HL-60 (cell line): ENCODE measurements at regions not wholly inside any gene's neighbourhood (a gene's known extent, or its start where the extent isn't known, plus 50 kb on each side); places are given as distances from the start of the nearest gene placed in this dataset.
"Not testable (repeated sequence)": the region's sequence is repeated elsewhere in the genome, so short reads cannot be mapped to it uniquely, and the experiment has no call there.

Experiments used
- DNase-seq, 2 experiments: peaks; one replicate each; pipeline ENCODE4 v3.0.0-alpha.2; 2010 to 2020; ENCODE audit warnings: low read depth in 1 of 2, low spot score in 1 of 2
- H3K27ac ChIP-seq: fragments of 250-450 bp; sonication (Bioruptor Pico); replicated peaks from 2 replicates; pipeline ENCODE4 v1.5.1; 2020; ENCODE audit warnings: mild to moderate bottlenecking, moderate library complexity
- H3K27me3 ChIP-seq: fragments of 250-450 bp; sonication (Bioruptor Pico); 2 replicates; pipeline ENCODE4 v1.5.1; 2021; ENCODE audit warnings: mild to moderate bottlenecking, moderate library complexity; ENCODE audit not compliant: insufficient read depth, poor library complexity, severe bottlenecking
- H3K4me3 ChIP-seq: replicated peaks from 2 replicates; pipeline ENCODE4 v1.5.1; 2011; ENCODE audit warnings: mild to moderate bottlenecking, control low read depth, low read length; ENCODE audit not compliant: insufficient read depth

- H3K27me3 ChIP-seq, DNase-seq, H3K27ac ChIP-seq, H3K4me3 ChIP-seq: not testable (repeated sequence)
These were observed 69.5 kb downstream of the NPIPA7 start for GRCh38 chr16:16448423-16448822.

- not testable (repeated sequence) for H3K4me3 ChIP-seq, H3K27ac ChIP-seq, DNase-seq, H3K27me3 ChIP-seq
These were observed 70.8 kb downstream of the NPIPA7 start for GRCh38 chr16:16449712-16450237.

DNA sequence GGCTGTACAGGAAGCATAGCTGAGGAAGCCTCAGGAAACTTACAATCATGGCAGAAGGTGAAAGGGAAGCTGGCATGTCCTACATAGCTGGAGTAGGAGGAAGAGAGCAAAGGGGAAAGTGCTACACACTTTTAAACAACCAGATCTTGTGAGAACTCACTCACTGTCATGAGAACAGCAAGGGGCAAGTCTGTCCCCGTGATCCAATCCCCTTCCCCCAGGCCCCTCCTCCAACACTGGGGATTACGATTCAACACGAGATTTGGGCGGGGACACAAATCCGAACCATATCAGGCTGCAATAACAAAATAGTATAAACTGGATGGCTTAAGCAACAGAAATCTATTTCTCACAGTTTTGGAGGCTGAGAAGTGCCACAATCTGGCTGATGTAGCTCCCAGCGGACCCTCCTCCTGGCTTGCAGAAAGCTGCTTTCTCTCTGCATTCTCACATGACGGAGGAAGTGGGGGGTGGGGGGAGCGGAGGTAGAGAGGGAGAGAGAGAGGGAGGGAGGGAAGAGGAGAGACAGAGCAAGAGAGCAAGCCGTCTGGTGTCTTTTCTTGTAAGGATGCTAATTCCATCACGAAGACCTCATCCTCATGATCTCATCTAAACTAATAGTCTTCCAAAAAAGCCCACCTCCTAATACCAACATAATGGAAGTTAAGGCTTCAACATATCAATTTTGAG is 72.9 kb downstream of the NPIPA7 start:
- not testable (repeated sequence) for H3K27ac ChIP-seq, H3K4me3 ChIP-seq, DNase-seq, H3K27me3 ChIP-seq

GRCh38 chr16:16458579-16458978 is 79.6 kb downstream of the NPIPA7 start:
- H3K27ac ChIP-seq, H3K4me3 ChIP-seq, H3K27me3 ChIP-seq, DNase-seq: not testable (repeated sequence)

DNA sequence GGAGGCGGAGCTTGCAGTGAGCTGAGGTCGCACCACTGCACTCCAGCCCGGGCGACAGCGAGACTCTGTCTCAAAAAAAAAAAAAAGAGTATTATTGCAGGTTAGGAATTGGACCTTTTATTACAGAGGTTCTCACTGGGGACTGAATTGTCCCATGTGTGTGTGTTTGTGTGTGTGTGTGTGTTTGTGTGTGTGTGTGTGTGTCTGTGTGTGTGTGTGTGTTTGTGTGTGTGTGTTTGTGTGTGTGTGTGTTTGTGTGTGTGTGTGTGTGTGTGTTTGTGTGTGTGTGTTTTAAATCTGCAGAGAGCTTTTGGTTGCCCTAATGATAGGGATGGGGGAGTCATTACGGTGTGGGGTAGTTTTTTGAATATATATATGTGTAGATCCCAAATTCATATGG is 84.9 kb downstream of the NPIPA7 start:
- not testable (repeated sequence) for H3K4me3 ChIP-seq, DNase-seq, H3K27ac ChIP-seq, H3K27me3 ChIP-seq

DNA sequence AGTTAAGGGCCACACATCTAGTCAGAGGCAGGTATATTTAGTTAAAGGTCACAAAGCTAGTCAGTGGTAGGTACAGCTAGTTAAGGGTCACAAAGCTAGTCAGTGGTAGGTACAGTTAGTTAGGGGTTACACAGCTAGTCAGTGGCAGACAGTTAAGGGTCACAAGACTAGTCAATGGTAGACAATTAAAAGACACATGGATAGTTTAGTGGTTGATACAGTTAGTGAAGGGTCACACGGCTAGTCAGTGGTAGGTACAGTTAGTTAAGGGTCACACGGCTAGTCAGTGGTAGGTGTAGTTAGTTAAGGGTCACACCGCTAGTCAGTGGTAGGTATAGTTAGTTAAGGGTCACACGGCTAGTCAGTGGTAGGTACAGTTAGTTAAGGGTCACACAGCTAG is 110.0 kb downstream of the NPIPA7 start:
- DNase-seq, H3K27ac ChIP-seq, H3K27me3 ChIP-seq, H3K4me3 ChIP-seq: not testable (repeated sequence)

DNA sequence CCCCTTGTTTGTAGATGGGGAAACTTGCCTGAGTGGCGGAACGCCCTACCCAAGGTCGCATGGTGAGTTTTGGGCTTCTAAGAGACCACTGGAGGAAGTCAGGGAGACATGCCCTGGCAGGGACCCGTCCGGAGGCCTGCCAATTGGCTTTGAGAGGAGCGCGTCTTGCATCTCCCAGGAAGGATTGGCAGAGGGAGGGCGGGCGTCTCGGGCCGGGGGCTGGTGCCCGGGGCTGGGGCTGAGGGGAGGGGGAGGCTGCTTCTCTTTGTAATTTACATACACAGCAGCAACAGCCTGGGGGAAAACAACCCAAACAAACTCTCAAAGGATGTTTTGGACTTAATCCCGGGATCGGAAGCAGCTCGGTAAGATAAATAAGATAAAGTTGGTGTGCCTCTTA is 110.5 kb downstream of the NPIPA7 start:
- DNase-seq, H3K27ac ChIP-seq, H3K4me3 ChIP-seq, H3K27me3 ChIP-seq: not testable (repeated sequence)

GRCh38 chr16:16494114-16494513 is 115.2 kb downstream of the NPIPA7 start:
- DNase-seq, H3K27me3 ChIP-seq, H3K27ac ChIP-seq, H3K4me3 ChIP-seq: not testable (repeated sequence)

- not testable (repeated sequence) for DNase-seq, H3K27me3 ChIP-seq, H3K27ac ChIP-seq, H3K4me3 ChIP-seq
These were observed 116.1 kb downstream of the NPIPA7 start for GRCh38 chr16:16494998-16495397.

DNA sequence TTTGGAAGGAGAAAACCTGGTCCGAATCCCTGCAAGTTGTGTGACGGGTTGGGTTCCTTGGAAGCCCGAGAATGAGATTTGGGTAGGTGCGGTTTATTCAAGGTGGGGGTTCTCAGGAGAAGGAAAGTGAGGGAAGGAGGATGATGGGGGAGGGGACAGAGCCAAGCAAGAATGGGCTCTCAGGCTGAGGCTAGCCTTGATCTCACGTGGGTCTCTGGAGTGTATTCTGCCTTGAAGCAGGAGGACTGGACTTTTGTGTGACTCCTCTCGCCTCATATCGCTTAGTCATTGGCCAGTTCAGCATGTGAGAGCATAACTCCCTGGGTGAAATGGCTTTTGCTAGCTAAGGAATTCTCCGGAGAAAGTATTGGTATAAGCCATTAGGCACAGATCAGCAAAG is 120.9 kb downstream of the NPIPA7 start:
- H3K4me3 ChIP-seq, H3K27me3 ChIP-seq, H3K27ac ChIP-seq, DNase-seq: not testable (repeated sequence)

- not testable (repeated sequence) for H3K27me3 ChIP-seq, H3K4me3 ChIP-seq, DNase-seq, H3K27ac ChIP-seq
These were observed 128.1 kb downstream of the NPIPA7 start for GRCh38 chr16:16507041-16507440.

DNA sequence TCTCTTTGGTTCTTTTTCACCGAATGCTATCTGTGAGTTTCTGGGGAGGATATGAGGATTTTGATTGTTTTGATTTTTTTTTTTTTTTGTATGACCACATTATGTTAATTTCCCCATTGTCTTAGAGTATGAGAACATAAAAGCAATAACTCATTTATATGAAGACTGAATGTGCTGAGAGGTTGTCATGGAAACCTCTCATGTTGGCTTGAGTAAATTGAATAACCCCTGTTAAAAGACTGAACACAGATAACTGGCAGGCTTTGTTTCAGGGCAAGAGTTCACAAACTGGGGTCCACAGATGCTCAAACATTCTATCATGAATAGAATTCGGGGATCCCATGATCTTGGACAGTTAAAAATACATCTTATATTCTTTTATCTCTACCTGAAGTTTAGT is 129.4 kb downstream of the NPIPA7 start:
- not testable (repeated sequence) for H3K27me3 ChIP-seq, DNase-seq, H3K4me3 ChIP-seq, H3K27ac ChIP-seq

- not testable (repeated sequence) for DNase-seq, H3K27me3 ChIP-seq, H3K27ac ChIP-seq, H3K4me3 ChIP-seq
These were observed 140.5 kb downstream of the NPIPA7 start for GRCh38 chr16:16519395-16519794.

DNA sequence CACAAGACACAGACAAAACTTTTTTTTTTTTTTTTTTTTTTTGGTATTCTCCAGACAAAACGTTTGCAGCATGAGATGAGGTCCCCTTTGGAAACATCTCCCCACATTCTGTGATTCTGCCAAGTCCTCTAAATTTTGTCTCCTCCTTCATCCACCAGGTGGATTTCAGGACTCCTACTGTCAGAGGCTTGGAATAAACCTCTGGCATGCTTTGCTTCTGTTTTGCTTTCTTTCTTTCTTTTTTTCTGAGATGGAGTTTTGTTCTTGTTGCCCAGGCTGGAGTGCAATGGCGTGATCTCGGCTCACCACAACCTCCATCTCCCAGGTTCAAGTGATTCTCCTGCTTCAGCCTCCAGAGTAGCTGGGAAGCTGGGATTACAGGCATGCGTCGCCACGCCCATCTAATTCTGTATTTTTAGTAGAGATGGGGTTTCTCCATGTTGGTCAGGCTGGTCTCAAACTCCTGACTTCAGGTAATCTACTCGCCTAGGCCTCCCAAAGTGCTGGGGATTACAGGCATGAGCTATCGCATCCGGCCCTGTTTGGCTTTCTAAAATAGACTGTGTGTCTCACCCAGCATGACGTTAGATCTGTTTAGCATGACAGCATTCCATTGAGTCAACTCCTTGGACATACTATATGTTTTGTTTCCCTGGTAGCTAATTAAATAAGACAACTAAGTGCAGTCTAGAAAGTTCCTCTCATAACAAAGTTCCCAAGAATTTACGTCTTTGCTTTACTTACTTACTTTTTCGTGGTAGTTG is 142.5 kb downstream of the NPIPA7 start:
- H3K4me3 ChIP-seq, DNase-seq, H3K27ac ChIP-seq, H3K27me3 ChIP-seq: not testable (repeated sequence)

DNA sequence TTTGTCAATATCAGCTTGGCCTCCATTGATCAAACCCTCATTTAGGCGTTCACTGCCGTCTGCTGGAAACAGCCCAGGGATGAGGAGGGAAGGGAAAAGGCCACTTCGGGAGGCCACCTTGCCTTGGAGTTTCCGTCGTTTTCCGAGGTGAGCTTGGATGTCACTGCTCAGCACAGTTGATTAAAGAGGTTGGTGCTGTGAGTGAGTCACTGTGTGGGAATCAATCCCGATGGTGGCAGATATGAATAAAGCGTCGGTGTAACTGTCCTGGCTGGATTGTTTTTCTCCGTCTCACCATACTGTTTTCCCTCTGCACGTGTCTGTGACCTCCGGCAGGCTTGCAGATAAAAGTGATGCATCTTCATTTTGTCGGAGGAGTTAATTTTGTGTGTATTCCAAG is 148.1 kb downstream of the NPIPA7 start:
- not testable (repeated sequence) for DNase-seq, H3K27ac ChIP-seq, H3K27me3 ChIP-seq, H3K4me3 ChIP-seq
